LNCaP clone FGC (cell line): ENCODE measurements at regions not wholly inside any gene's neighbourhood (a gene's known extent, or its start where the extent isn't known, plus 50 kb on each side); places are given as distances from the start of the nearest gene placed in this dataset.

Source experiments
- DNase-seq: peaks from one replicate; pipeline ENCODE4 v3.0.0-alpha.2; 2011; ENCODE audit warnings: low read depth
- H3K4me3 ChIP-seq: 2 replicates; pipeline ENCODE4 v1.5.1; 2011; ENCODE audit warnings: mild to moderate bottlenecking, low read depth, low read length, control low read depth
- CTCF ChIP-seq: IDR thresholded peaks from 2 replicates; pipeline ENCODE4 v1.5.1; 2012; ENCODE audit warnings: mild to moderate bottlenecking; ENCODE audit not compliant: control insufficient read depth, insufficient read depth; ENCODE audit errors: extremely low read depth

GRCh38 chr2:216289470-216289869 lies 82.8 kb downstream of the MARCHF4 start:
- DNase-seq = no peak
- TF ChIP-seq CTCF = no peak
- no peak overlapping the region for H3K4me3 ChIP-seq

GRCh38 chr2:216287251-216287650 lies 85.0 kb downstream of the MARCHF4 start:
- no peak for DNase-seq
- no peak for TF ChIP-seq CTCF
- H3K4me3 ChIP-seq = no peak overlapping the region

- no peak for TF ChIP-seq CTCF
- DNase-seq = peak; percentile 71
- no peak overlapping the region for H3K4me3 ChIP-seq
These were observed 85.6 kb downstream of the MARCHF4 start for GRCh38 chr2:216286616-216287231.

GRCh38 chr2:216285701-216286100 lies 86.6 kb downstream of the MARCHF4 start:
- TF ChIP-seq CTCF = no peak
- H3K4me3 ChIP-seq = no peak overlapping the region
- no peak for DNase-seq

- TF ChIP-seq CTCF = no peak
- no peak overlapping the region for H3K4me3 ChIP-seq
These were observed 87.6 kb downstream of the MARCHF4 start for GRCh38 chr2:216284708-216285107.

GRCh38 chr2:216283038-216283900 lies 89.0 kb downstream of the MARCHF4 start:
- DNase-seq = no peak
- TF ChIP-seq CTCF = peak; percentile 30; the same call in 1 of the 2 replicates
- H3K4me3 ChIP-seq = no peak overlapping the region

More at GRCh38 chr2:216284708-216285107, 87.6 kb downstream of the MARCHF4 start:
- DNase-seq = no peak
